ENCODE measurements at regions not wholly inside any gene's neighbourhood (a gene's known extent, or its start where the extent isn't known, plus 50 kb on each side); places are given as distances from the start of the nearest gene placed in this dataset.
A peak's percentile ranks its signal among the peaks of the same experiment; 100 is the strongest.

DNA sequence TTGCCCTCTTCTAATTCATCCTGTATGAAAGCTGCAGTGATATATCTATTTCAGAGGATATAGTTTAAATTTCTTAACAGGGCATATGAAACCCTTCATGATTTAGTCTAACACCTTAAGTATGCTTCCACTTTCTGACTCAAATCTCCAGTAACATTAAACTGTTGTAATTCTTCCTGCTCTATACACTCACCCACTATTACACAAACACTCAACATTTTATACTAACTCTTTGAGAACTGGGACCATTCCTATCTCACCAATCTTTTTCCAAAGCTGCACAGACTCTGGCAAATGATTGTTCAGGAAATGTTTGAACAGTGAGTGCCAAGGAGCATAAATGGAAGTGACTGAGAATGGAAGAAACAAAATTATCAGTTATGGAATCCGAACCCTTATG, 560.4 kb upstream of the DPPA4 start:
- Histone ChIP-seq H3K27me3 (no peaks in the 10 kb centered on the region), H3K36me3 (no peaks in the 10 kb centered on the region), H3K4me2 (no peak overlapping the region)

DNA sequence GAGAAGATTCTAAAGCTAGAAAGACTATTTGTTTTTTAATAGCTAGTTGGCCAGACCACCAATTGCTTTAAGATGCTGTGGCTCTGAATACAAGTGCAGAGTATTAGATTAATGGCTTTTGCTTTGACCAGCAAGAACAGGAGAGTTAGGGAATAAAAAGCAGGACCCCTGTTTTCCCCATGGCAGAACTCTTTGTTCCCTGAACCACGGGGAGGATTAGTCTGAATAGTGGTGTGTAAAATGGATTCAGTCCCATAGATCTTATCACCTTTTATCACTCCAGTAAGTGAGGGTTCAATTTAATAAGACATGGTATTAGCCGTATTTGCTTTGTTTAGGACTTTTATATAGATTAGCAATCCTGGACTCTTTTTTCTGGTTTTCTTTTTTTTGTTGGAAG, 562.6 kb upstream of the DPPA4 start:
- no peaks in the 10 kb centered on the region for H3K27me3 ChIP-seq
- H3K9me3 ChIP-seq (replicated peaks in 1 of 11) = peaks cover 0 to 5% (median 4%) of the 10 kb centered on the region in 11 experiments; a peak in 13 of 22 replicates
- H4K20me1 ChIP-seq = no peaks in the 10 kb centered on the region
- no peak overlapping the region for H3K9ac ChIP-seq
- peaks cover 0 to 10% (median 0%) of the 10 kb centered on the region in 10 experiments; a peak in 3 of 20 replicates for H3K4me1 ChIP-seq
- no peak for TF ChIP-seq Cebpa-rat (IDR thresholded peaks at IDR 0.05)
- H3K36me3 ChIP-seq = no peaks in the 10 kb centered on the region
- H3K27ac ChIP-seq = no peak overlapping the region
- H3K4me3 ChIP-seq = no peak overlapping the region
- H3K4me2 ChIP-seq = peak overlapping the region in 1 of 11 experiments; percentile 6; a peak in 1 of 22 replicates

More for the DNA sequence above, 560.4 kb upstream of the DPPA4 start:
- H3K9ac ChIP-seq = no peak overlapping the region
- no peaks in the 10 kb centered on the region for H3K9me3 ChIP-seq (replicated peaks in 1 of 11)
- no peak overlapping the region for H3K4me3 ChIP-seq
- TF ChIP-seq Cebpa-rat (IDR thresholded peaks at IDR 0.05) = no peak
- H3K4me1 ChIP-seq = peaks cover 0 to 10% (median 0%) of the 10 kb centered on the region in 10 experiments; a peak in 3 of 20 replicates
- H3K27ac ChIP-seq = no peak overlapping the region
- H4K20me1 ChIP-seq = no peaks in the 10 kb centered on the region

DNA sequence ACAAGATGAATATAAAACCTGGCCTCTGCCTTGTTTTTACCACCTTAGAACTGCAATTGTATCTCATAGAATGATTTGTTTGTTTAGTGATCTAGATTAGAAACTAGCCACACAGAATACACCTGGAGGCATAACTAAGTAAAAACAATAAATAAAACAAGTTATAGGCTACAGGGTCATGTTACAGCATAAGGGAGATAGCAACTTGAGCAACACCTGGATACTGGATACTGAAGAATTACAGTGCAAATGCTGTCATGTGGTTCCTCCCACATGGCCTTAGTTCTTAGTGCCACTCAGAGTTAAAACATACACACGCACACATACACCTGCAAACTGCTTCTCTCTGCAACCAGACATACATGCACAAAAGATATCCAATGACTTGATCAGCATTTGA, 563.4 kb upstream of the DPPA4 start:
- no peaks in the 10 kb centered on the region for H3K27me3 ChIP-seq
- H3K36me3 ChIP-seq = no peaks in the 10 kb centered on the region
- H3K4me3 ChIP-seq = no peak overlapping the region

DNA sequence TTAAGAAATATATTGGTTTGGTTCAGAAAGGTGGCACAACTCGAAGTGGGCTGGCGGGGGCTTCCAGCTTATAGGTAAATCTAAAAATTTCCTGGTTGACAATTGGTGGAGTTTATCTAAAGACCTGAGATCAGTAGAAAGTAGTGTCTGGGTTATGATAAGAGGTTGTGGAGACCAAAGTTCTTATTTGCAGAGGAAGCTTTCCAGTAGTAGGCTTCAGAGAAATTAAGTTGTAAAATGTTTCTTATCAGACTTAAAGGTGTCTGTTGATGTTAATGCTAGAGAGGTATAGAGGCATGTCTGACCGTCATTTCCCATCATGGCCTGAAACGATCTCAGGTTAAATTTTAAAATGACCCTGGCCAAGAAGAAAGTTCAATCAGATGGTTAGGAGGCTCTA, 565.2 kb upstream of the DPPA4 start:
- H3K4me3 ChIP-seq = no peak overlapping the region
- peaks cover 0 to 10% (median 0%) of the 10 kb centered on the region in 10 experiments; a peak in 3 of 20 replicates for H3K4me1 ChIP-seq
- no peaks in the 10 kb centered on the region for H4K20me1 ChIP-seq
- no peaks in the 10 kb centered on the region for H3K27me3 ChIP-seq
- no peaks in the 10 kb centered on the region for H3K36me3 ChIP-seq
- H3K9me3 ChIP-seq (replicated peaks in 1 of 11) = peaks cover 15 to 22% (median 19%) of the 10 kb centered on the region in 11 experiments
- TF ChIP-seq Cebpa-rat (IDR thresholded peaks at IDR 0.05) = no peak
- no peak overlapping the region for H3K4me2 ChIP-seq
- no peak overlapping the region for H3K27ac ChIP-seq
- no peak overlapping the region for H3K9ac ChIP-seq

More for the DNA sequence above, 563.4 kb upstream of the DPPA4 start:
- no peak for TF ChIP-seq Cebpa-rat (IDR thresholded peaks at IDR 0.05)
- Histone ChIP-seq H4K20me1 (no peaks in the 10 kb centered on the region), H3K4me2 (peak overlapping the region in 1 of 11 experiments; percentile 6; a peak in 1 of 22 replicates), H3K4me1 (peaks cover 0 to 10% (median 0%) of the 10 kb centered on the region in 10 experiments; a peak in 3 of 20 replicates), H3K9me3 (replicated peaks in 1 of 11) (peaks cover 7 to 14% (median 13%) of the 10 kb centered on the region in 11 experiments), H3K27ac (no peak overlapping the region), H3K9ac (no peak overlapping the region)

DNA sequence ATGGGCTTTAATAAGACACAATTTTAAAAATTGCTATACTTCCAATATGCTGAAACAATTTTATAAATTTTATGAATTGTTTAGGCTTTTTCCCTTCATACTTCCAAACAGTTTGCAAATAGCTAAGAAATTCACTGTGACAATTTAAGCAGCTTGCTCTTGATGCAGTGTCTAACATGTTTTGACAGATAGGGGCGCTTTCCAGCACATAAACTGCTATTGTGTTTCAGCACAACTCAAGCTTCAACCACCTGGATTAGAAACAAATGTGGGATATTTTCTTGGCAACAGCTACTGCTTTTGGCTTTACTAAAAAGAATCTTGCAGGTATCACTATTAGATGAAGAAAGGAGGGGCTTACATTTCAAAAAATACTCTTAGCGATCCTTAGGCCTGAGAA, 565.8 kb upstream of the DPPA4 start:
- no peak overlapping the region for H3K4me3 ChIP-seq
- peaks cover 15 to 22% (median 19%) of the 10 kb centered on the region in 11 experiments for H3K9me3 ChIP-seq (replicated peaks in 1 of 11)
- no peak overlapping the region for H3K27ac ChIP-seq
- peaks cover 0 to 10% (median 0%) of the 10 kb centered on the region in 10 experiments; a peak in 3 of 20 replicates for H3K4me1 ChIP-seq
- no peaks in the 10 kb centered on the region for H3K36me3 ChIP-seq
- H4K20me1 ChIP-seq = no peaks in the 10 kb centered on the region
- TF ChIP-seq Cebpa-rat (IDR thresholded peaks at IDR 0.05) = no peak
- no peak overlapping the region for H3K4me2 ChIP-seq
- no peak overlapping the region for H3K9ac ChIP-seq
- H3K27me3 ChIP-seq = no peaks in the 10 kb centered on the region

DNA sequence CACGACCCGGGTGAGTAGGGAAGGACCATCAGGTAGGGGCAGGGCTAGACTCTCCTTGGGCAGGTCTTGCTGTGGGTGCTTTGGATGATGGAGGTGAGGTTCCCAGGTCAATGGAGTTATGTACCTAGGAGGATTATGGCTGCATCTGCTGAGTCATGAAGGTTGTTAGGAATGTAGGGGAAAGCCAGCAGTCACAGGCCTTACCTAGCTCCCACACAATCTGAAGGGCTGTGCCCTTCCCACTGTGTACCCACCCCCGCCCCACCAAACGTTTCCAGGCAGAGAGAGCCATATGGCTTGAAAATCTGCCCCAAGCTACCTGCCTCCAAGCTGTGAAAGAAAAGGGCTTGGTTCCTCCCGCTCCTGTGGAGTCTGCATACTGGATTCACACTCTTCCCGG, 573.4 kb upstream of the DPPA4 start:
- Histone ChIP-seq H3K27me3 (no peaks in the 10 kb centered on the region), H3K9me3 (replicated peaks in 1 of 11) (peaks cover 5 to 15% (median 8%) of the 10 kb centered on the region in 11 experiments), H3K4me1 (no peaks in the 10 kb centered on the region), H4K20me1 (no peaks in the 10 kb centered on the region), H3K27ac (no peak overlapping the region), H3K4me2 (no peak overlapping the region), H3K36me3 (no peaks in the 10 kb centered on the region), H3K4me3 (no peak overlapping the region), H3K9ac (no peak overlapping the region)
- no peak for TF ChIP-seq Cebpa-rat (IDR thresholded peaks at IDR 0.05)

DNA sequence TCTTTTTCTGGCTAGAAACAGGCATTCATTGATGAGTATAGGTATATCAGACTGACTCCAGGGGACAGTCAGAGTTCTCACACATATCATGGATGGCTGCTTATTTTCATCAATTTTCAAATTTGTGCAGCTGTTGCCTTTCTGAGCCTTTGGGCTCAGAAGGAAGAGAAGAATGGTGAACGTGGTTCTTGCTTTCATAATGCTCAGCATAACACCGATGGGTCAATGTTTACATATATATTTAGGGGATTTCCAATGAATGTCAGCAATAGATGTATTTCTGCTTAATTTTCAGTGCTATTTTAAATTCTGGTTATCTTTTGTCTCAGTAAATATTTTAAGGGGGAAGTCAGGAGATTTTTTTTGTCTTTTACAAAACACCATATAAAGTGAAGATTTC, 581.4 kb upstream of the DPPA4 start:
- H3K27me3 ChIP-seq = no peaks in the 10 kb centered on the region
- peak overlapping the region in 1 of 11 experiments; percentile 38; a peak in 1 of 22 replicates for H3K27ac ChIP-seq
- peaks cover 0 to 40% (median 0%) of the 10 kb centered on the region in 10 experiments; a peak in 6 of 20 replicates for H3K4me1 ChIP-seq
- no peak overlapping the region for H3K9ac ChIP-seq
- TF ChIP-seq Cebpa-rat (IDR thresholded peaks at IDR 0.05) = no peak
- H3K36me3 ChIP-seq = no peaks in the 10 kb centered on the region
- peak overlapping the region in 3 of 11 experiments; percentile 12 to 66 (median 63); a peak in 5 of 22 replicates for H3K4me2 ChIP-seq
- no peaks in the 10 kb centered on the region for H4K20me1 ChIP-seq
- H3K4me3 ChIP-seq = no peak overlapping the region
- H3K9me3 ChIP-seq (replicated peaks in 1 of 11) = peaks cover 0 to 7% (median 0%) of the 10 kb centered on the region in 11 experiments; a peak in 2 of 22 replicates

DNA sequence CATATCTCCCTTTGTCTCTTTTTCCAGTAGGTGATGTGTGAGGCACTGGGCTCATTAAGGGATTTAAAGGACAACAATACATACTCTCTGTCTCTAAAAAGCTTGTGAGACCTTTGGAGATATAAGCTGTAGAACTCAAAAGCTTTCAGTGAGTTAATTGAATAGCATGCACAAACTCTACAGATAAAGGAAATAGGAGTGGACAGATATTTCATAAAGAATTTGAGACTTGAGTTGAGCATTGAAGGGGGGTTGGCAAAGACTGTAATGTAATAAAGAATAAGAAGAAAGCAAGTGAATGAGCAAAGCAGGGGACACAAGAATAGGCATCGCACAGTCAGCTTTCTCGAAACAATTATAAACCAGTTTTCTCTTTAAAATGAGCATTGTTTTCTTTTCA, 583.4 kb upstream of the DPPA4 start:
- no peak for TF ChIP-seq Cebpa-rat (IDR thresholded peaks at IDR 0.05)

DNA sequence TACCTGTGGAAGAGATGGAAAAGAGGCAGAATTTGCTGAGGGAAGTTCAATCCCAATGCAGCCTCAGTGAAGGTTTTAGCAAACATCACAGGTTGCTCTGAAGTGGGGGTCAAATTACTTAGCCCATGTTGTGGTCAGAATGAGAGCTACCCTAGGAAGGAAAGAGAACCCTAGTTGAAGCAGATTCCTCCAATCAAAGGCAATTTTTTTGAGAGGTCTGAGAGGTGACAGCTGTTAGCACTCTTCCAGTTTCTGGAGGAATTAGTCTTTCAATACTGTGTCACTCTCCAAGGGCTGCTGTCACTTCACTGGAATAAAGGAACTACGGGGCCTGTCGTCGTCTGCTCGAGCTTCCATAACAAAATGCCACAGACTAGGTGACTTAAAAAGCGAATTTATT, 584.2 kb upstream of the DPPA4 start:
- TF ChIP-seq Cebpa-rat (IDR thresholded peaks at IDR 0.05) = no peak
- no peaks in the 10 kb centered on the region for H3K9me3 ChIP-seq (replicated peaks in 1 of 11)
- H3K4me3 ChIP-seq = no peak overlapping the region
- H3K9ac ChIP-seq = no peak overlapping the region
- no peaks in the 10 kb centered on the region for H4K20me1 ChIP-seq
- H3K27ac ChIP-seq = no peak overlapping the region
- peak overlapping the region in 2 of 11 experiments; percentile 35 to 42; a peak in 2 of 22 replicates for H3K4me2 ChIP-seq
- H3K27me3 ChIP-seq = no peaks in the 10 kb centered on the region
- no peaks in the 10 kb centered on the region for H3K36me3 ChIP-seq
- H3K4me1 ChIP-seq = peaks cover 0 to 40% (median 0%) of the 10 kb centered on the region in 10 experiments; a peak in 6 of 20 replicates

More for the DNA sequence above, 583.4 kb upstream of the DPPA4 start:
- Histone ChIP-seq H3K9ac (no peak overlapping the region), H3K4me3 (no peak overlapping the region), H3K27me3 (no peaks in the 10 kb centered on the region), H3K4me1 (peaks cover 0 to 40% (median 0%) of the 10 kb centered on the region in 10 experiments; a peak in 6 of 20 replicates), H3K9me3 (replicated peaks in 1 of 11) (no peaks in the 10 kb centered on the region), H3K4me2 (no peak overlapping the region), H3K27ac (no peak overlapping the region), H3K36me3 (no peaks in the 10 kb centered on the region), H4K20me1 (no peaks in the 10 kb centered on the region)

DNA sequence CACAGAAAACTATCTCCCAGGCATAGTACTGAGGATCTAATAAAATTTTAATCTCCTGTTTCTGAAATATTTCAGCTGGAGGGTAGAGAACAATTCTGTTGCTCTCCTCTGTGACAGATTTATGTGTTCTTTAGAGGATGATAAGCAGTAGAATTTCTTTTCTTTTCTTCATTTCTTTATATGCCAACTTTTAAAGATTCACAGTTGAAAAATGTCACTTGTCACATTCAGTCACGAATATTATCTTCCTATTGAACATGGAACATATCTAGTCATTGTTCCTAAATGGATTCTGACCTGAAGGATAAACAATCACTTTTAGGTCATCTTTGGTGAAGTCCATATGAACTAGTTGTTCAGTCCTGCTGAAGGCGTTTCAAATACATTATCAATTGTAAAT, 585.5 kb upstream of the DPPA4 start:
- peak overlapping the region in 3 of 11 experiments; percentile 5 to 53 (median 33); a peak in 5 of 22 replicates for H3K4me2 ChIP-seq
- no peak overlapping the region for H3K4me3 ChIP-seq
- no peaks in the 10 kb centered on the region for H4K20me1 ChIP-seq
- no peak overlapping the region for H3K9ac ChIP-seq
- H3K27ac ChIP-seq = no peak overlapping the region
- no peaks in the 10 kb centered on the region for H3K27me3 ChIP-seq
- no peaks in the 10 kb centered on the region for H3K9me3 ChIP-seq (replicated peaks in 1 of 11)
- H3K36me3 ChIP-seq = no peaks in the 10 kb centered on the region
- H3K4me1 ChIP-seq = peaks cover 0 to 46% (median 0%) of the 10 kb centered on the region in 10 experiments; a peak in 6 of 20 replicates
- no peak for TF ChIP-seq Cebpa-rat (IDR thresholded peaks at IDR 0.05)
